H9 (cell line): ENCODE measurements at regions not wholly inside any gene's neighbourhood (a gene's known extent, or its start where the extent isn't known, plus 50 kb on each side); places are given as distances from the start of the nearest gene placed in this dataset.

Experiments used
- DNase-seq: peaks from one replicate; pipeline ENCODE4 v3.0.0-alpha.2; 2017
- H2AFZ ChIP-seq: one replicate; pipeline ENCODE4 v1.6.1; 2013; ENCODE audit warnings: mild to moderate bottlenecking, low read length, control low read depth, moderate library complexity
- H2AK5ac ChIP-seq: 2 replicates; pipeline ENCODE4 v1.6.1; 2013; ENCODE audit warnings: low read length, control low read depth, mixed read lengths; ENCODE audit not compliant: insufficient read length
- H2BK120ac ChIP-seq: one replicate; pipeline ENCODE4 v1.6.1; 2013; ENCODE audit warnings: low read depth, mild to moderate bottlenecking, low read length, control low read depth, inconsistent platforms; ENCODE audit not compliant: poor library complexity, severe bottlenecking
- H2BK12ac ChIP-seq: 2 replicates; pipeline ENCODE4 v1.6.1; 2013; ENCODE audit warnings: low read length, control low read depth, mixed read lengths, low read depth; ENCODE audit not compliant: insufficient read length
- H2BK15ac ChIP-seq: 2 replicates; pipeline ENCODE4 v1.6.1; 2013; ENCODE audit warnings: low read depth, low read length, control low read depth
- H2BK20ac ChIP-seq: one replicate; pipeline ENCODE4 v1.6.1; 2013; ENCODE audit warnings: low read depth, mild to moderate bottlenecking, low read length, control low read depth, inconsistent platforms; ENCODE audit not compliant: poor library complexity, severe bottlenecking
- H2BK5ac ChIP-seq: 2 replicates; pipeline ENCODE4 v1.6.1; 2013; ENCODE audit warnings: low read length, control low read depth, mixed read lengths; ENCODE audit not compliant: insufficient read length
- H3K14ac ChIP-seq: 2 replicates; pipeline ENCODE4 v1.6.1; 2013; ENCODE audit warnings: low read length, control low read depth; ENCODE audit not compliant: insufficient read depth
- H3K18ac ChIP-seq: 2 replicates; pipeline ENCODE4 v1.6.1; 2013; ENCODE audit warnings: low read depth, mild to moderate bottlenecking, mixed read lengths, low read length, control low read depth; ENCODE audit not compliant: insufficient read length
- H3K23ac ChIP-seq: 2 replicates; pipeline ENCODE4 v1.6.1; 2013; ENCODE audit warnings: low read length, control low read depth, mixed read lengths, low read depth; ENCODE audit not compliant: insufficient read length
- H3K23me2 ChIP-seq: 2 replicates; pipeline ENCODE4 v1.6.1; 2013; ENCODE audit warnings: low read depth, mild to moderate bottlenecking, mixed read lengths, low read length, control low read depth; ENCODE audit not compliant: insufficient read length, poor library complexity, severe bottlenecking
- H3K27ac ChIP-seq: 2 replicates; pipeline ENCODE4 v1.5.1; 2013; ENCODE audit warnings: low read length, control low read depth, mixed read lengths, low read depth; ENCODE audit not compliant: insufficient read length
- H3K27me3 ChIP-seq: 2 replicates; pipeline ENCODE4 v1.6.1; 2013; ENCODE audit warnings: low read length, control low read depth, inconsistent platforms; ENCODE audit not compliant: insufficient read depth
- H3K4ac ChIP-seq: 2 replicates; pipeline ENCODE4 v1.6.1; 2013; ENCODE audit warnings: low read depth, mild to moderate bottlenecking, control low read depth, inconsistent platforms, low read length, moderate library complexity
- H3K4me1 ChIP-seq: 2 replicates; pipeline ENCODE4 v1.6.1; 2013; ENCODE audit warnings: low read length, control low read depth, inconsistent platforms; ENCODE audit not compliant: insufficient read depth
- H3K4me2 ChIP-seq: 2 replicates; pipeline ENCODE4 v1.6.1; 2013; ENCODE audit warnings: low read length, control low read depth, mixed read lengths; ENCODE audit not compliant: insufficient read length, insufficient read depth
- H3K56ac ChIP-seq: 2 replicates; pipeline ENCODE4 v1.6.1; 2013; ENCODE audit warnings: low read depth, mild to moderate bottlenecking, mixed read lengths, low read length, control low read depth; ENCODE audit not compliant: insufficient read length
- H3K79me1 ChIP-seq: 2 replicates; pipeline ENCODE4 v1.6.1; 2013; ENCODE audit warnings: low read depth, mild to moderate bottlenecking, moderate library complexity, low read length, control low read depth, inconsistent platforms; ENCODE audit not compliant: insufficient read depth, poor library complexity, severe bottlenecking
- H3K79me2 ChIP-seq: 2 replicates; pipeline ENCODE4 v1.6.1; 2013; ENCODE audit warnings: low read length, control low read depth, inconsistent platforms; ENCODE audit not compliant: insufficient read depth
- H3K9ac ChIP-seq: 2 replicates; pipeline ENCODE4 v1.6.1; 2013; ENCODE audit warnings: low read length, control low read depth, mixed read lengths; ENCODE audit not compliant: insufficient read length; ENCODE audit errors: extremely low read depth
- H3K9me3 ChIP-seq: one replicate; pipeline ENCODE4 v1.6.1; 2013; ENCODE audit warnings: low read depth, low read length, inconsistent platforms; ENCODE audit not compliant: control insufficient read depth
- H3T11ph ChIP-seq: one replicate; pipeline ENCODE4 v1.6.1; 2013; ENCODE audit warnings: mild to moderate bottlenecking, low read length, control low read depth, inconsistent platforms
- H4K20me1 ChIP-seq: one replicate; pipeline ENCODE4 v1.6.1; 2013; ENCODE audit not compliant: control insufficient read depth, insufficient read length, insufficient read depth
- H4K5ac ChIP-seq: 2 replicates; pipeline ENCODE4 v1.6.1; 2013; ENCODE audit warnings: low read depth, mild to moderate bottlenecking, mixed read lengths, low read length, control low read depth; ENCODE audit not compliant: insufficient read length
- H4K8ac ChIP-seq: replicated peaks from 2 replicates; pipeline ENCODE4 v1.6.1; 2013; ENCODE audit warnings: low read length, control low read depth, mixed read lengths, low read depth; ENCODE audit not compliant: insufficient read length
- H4K91ac ChIP-seq: 2 replicates; pipeline ENCODE4 v1.6.1; 2013; ENCODE audit warnings: low read depth, mild to moderate bottlenecking, moderate library complexity, mixed read lengths, low read length, control low read depth; ENCODE audit not compliant: insufficient read length
- H3K27ac Mint-ChIP-seq, 3 experiments: 2 replicates in 2 of 3; 3 replicates in 1 of 3; pipeline ENCODE4 v1.8.0; 2020 to 2021; ENCODE audit warnings: mixed read lengths in 3 of 3, mild to moderate bottlenecking in 1 of 3, moderate library complexity in 1 of 3
- H3K27me3 Mint-ChIP-seq: 2 replicates; pipeline ENCODE4 v1.8.0; 2021; ENCODE audit warnings: low read depth, mild to moderate bottlenecking, moderate library complexity, mixed read lengths
- H3K36me3 Mint-ChIP-seq, 3 experiments: 2 replicates in 2 of 3; 3 replicates in 1 of 3; pipeline ENCODE4 v1.8.0; 2020 to 2021; ENCODE audit warnings: low read depth in 3 of 3, mixed read lengths in 3 of 3; ENCODE audit not compliant: insufficient read depth in 1 of 3
- H3K4me1 Mint-ChIP-seq, 2 experiments: 2 replicates each; pipeline ENCODE4 v1.8.0; 2020; ENCODE audit warnings: mixed read lengths in 2 of 2
- H3K4me3 Mint-ChIP-seq, 2 experiments: 2 replicates in 1 of 2; 3 replicates in 1 of 2; pipeline ENCODE4 v1.8.0; 2020 to 2021; ENCODE audit warnings: mild to moderate bottlenecking in 2 of 2, mixed read lengths in 2 of 2, moderate library complexity in 1 of 2
- H3K9me3 Mint-ChIP-seq, 2 experiments: 2 replicates in 1 of 2; 3 replicates in 1 of 2; pipeline ENCODE4 v1.8.0; 2020; ENCODE audit warnings: mild to moderate bottlenecking in 2 of 2, mixed read lengths in 2 of 2, moderate library complexity in 1 of 2
- CTCF ChIP-seq: fragments of 200-600 bp; sonication (generic); conservative IDR thresholded peaks from 3 replicates; pipeline ENCODE4 v1.8.0; 2021; ENCODE audit warnings: antibody characterized with exemption, mild to moderate bottlenecking
- WGBS: extraction: QIAGEN DNeasy Blood & Tissue Kit; methylation state at CpG from one replicate; pipeline ENCODE4 v1.1.7; 2013; ENCODE audit warnings: missing lambda C conversion rate, low lambda C conversion rate, mixed read lengths; ENCODE audit not compliant: insufficient read length; ENCODE audit errors: extremely low coverage; 5-methylcytosine and 5-hydroxymethylcytosine counted together

- Histone ChIP-seq H4K91ac (no peak overlapping the region), H3K79me1 (no peaks in the 10 kb centered on the region), H3K23ac (no peak overlapping the region), H3K18ac (no peak overlapping the region), H3K27ac (no peak overlapping the region), H3K27me3 (no peaks in the 10 kb centered on the region), H4K20me1 (no peaks in the 10 kb centered on the region), H3K56ac (no peak overlapping the region), H3K9ac (no peak overlapping the region), H2BK12ac (no peak overlapping the region), H2AK5ac (no peak overlapping the region), H4K5ac (no peak overlapping the region), H3K23me2 (no peaks in the 10 kb centered on the region), H2BK20ac (no peak overlapping the region), H3K79me2 (no peaks in the 10 kb centered on the region), H3K9me3 (no peaks in the 10 kb centered on the region), H2BK5ac (no peak overlapping the region), H3K14ac (no peak overlapping the region), H3K4me2 (no peak overlapping the region), H3T11ph (no peak overlapping the region), H2BK15ac (no peak overlapping the region), H2AFZ (no peak overlapping the region), H3K4ac (no peak overlapping the region), H3K4me1 (no peaks in the 10 kb centered on the region; the same call in 1 of the 2 replicates), H4K8ac (no peak overlapping the region), H2BK120ac (no peak overlapping the region)
- H3K27ac Mint-ChIP-seq: no peak overlapping the region
- no peaks in the 10 kb centered on the region for H3K9me3 Mint-ChIP-seq
- H3K4me1 Mint-ChIP-seq: peaks cover 18 to 44% of the 10 kb centered on the region in 2 experiments
- no peaks in the 10 kb centered on the region for H3K36me3 Mint-ChIP-seq
- no peak overlapping the region for H3K4me3 Mint-ChIP-seq
- no peak for TF ChIP-seq CTCF
- H3K27me3 Mint-ChIP-seq: no peaks in the 10 kb centered on the region; the same call in 1 of the 2 replicates
- DNase-seq: no peak
- WGBS: no CpG with 5 or more reads among the region's 10 CpGs
These were observed 118.8 kb upstream of the PLEKHA5 start for GRCh38 chr12:19010726-19011125.
